Stimulated activated naive CD4-positive, alpha-beta T cell (primary cell): ENCODE measurements at regions not wholly inside any gene's neighbourhood (a gene's known extent, or its start where the extent isn't known, plus 50 kb on each side); places are given as distances from the start of the nearest gene placed in this dataset.

ENCODE experiments used
- DNase-seq, 6 experiments: peaks; one replicate each; lab custom pipeline; 2025; lab: John Stamatoyannopoulos, UW

DNA sequence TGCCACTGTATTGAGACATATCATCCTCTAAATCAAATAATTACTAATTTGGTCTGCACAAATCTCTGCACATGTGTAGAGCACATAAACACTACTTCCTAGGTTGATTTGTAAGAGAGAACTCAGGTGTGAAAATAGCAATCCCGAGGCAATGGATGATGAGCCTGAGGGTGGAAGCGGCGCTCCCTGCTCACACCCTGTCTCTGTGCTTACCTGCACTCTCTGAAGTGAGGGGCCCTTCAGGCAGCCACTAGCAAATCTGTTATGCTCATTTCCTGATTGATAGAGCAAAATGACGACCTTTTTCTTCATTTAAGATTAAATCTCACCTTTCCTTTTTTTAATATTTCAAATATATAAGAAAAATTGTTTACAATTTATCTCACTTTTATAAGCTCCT, 1995.7 kb upstream of the AGA start:
- DNase-seq: no peak

DNA sequence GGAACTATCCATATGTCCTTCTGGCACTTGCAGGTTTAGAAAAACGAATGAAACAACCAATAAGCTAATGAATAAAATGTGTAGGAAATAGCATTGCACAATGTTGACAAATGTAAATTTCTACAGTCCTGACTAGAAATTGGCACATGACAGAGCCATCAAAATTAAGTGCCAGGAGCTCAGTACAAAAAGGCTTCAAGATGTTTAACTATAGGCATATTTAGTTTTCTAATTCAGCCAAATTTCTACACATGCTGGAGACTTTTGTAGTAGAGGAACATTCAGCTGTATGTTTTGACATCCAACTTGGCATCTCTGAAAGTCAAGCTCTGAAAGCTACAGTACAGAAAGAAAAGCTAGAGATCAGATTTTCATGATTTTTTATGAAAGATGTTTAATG, 1999.4 kb upstream of the AGA start:
- no peak for DNase-seq

DNA sequence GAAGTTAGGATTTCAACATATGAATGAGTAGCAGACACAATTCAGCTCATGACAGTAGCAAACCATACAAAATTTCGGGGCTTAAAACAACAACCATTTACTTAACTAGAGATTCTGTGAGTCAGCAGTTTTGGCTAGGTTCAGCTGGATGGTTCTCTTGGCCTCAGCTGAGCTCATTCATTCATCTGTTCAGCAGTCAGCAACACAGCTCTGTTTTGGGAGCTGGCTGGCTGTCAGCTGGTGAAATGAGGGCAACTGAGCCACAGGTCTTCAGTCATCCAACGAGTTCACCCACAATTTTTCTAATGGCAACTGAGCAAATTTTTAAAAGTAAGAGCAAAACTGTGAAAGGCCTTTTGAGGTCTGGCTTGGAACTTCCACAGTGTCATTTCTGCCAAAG, 2005.1 kb upstream of the AGA start:
- DNase-seq: no peak

DNA sequence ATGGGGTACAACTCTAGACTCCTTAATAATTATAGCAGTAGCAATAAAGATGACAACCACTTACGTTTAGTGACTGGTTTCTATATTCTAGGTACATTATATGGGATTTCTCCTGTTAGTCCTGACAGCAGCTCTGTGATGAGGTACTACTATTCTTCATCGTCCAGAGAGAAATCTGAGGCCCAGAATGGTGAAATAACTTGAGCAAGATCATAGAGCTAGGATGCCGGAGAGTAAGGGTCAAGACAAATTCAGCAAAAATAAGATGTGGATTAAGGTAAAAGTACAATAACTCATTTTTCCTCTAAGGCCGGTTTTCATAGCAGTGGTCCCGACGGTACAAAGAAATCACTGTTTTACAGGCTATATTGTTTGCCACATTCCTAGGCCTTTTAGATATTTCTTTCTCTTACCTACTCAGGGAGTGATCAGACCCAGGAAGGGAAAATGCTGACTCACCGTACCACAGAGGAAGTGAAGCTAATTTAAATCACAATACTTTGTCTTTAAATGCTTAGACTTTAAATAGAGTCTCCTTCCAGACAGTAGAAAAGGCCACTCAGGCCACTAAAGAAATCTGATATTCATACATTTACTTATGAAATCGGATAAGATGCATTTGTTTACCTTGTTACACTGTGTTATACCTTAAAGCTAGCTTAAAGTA, 2023.0 kb upstream of the AGA start:
- DNase-seq: no peak

DNA sequence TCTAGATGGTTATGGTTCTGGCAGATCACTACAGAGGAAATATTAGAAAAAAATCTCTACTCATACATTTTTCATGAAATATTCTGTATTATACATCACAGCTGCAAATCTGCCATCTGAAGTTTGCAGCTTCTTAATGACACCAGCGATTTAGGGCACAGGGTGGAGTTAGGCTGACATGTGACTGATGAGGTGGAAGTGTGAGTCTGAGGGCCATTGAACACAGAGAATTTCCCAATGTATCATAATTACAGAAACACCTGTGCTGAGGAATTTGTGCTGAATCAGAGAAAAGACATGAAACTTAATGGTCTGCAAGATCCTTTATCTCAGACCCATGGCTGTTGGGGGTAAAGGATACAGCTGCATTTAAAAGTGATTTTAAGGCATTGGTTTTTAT, 2025.6 kb upstream of the AGA start:
- DNase-seq: no peak

DNA sequence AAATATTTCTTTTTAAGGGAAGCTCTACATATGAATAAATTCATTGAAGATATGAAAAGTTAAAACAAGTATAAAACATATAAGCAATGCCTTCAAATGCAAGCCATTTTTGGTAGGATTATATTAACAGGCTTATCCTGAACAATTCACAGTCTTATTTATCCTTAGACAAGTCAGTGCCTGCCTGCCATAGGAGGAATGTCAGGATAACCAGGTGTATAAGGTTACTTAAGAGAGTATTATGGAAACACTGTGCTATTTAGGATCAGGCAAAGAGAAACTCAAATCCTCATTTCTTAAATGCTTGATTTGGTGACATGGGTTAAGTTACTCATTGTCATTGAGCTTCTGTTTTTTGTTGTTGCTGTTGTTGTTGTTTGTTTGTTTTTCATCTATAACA, 2029.9 kb upstream of the AGA start:
- DNase-seq: no peak

DNA sequence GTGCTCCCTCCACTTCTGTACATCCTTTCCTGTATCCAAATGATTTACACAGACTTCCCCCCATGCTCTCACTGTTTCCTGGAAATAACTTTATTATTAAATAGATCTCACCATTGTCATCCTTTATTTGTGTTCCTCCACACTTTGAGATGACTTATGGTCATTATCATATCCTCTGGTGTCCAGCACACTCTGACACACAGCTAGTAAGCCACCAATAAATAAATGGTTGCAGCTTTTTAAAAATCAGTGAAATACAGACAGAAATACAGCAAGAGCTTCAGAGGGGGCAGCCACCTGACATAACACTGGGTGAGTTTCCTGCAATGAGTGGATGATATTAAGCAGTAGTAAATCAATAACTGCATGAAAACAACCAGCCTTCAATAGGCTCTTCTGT, 2036.4 kb upstream of the AGA start:
- no peak for DNase-seq

DNA sequence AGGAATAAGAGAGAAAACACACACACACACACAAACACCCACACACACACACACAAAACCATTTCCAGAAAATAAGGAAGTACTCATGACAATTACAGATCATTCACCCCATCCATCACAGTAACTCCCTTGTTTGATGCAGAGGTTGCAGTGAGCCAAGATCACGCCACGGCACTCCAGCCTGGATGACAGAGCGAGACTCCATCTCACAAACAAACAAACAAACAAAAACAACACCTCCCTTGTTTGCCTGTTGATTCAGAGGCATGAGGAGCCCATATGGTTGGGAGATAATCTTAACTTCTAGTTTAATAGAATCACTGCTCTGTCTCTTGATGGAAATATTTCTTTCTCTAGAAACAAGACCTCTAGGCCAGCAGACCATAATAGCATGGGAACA, 2043.5 kb upstream of the AGA start:
- DNase-seq: no peak

DNA sequence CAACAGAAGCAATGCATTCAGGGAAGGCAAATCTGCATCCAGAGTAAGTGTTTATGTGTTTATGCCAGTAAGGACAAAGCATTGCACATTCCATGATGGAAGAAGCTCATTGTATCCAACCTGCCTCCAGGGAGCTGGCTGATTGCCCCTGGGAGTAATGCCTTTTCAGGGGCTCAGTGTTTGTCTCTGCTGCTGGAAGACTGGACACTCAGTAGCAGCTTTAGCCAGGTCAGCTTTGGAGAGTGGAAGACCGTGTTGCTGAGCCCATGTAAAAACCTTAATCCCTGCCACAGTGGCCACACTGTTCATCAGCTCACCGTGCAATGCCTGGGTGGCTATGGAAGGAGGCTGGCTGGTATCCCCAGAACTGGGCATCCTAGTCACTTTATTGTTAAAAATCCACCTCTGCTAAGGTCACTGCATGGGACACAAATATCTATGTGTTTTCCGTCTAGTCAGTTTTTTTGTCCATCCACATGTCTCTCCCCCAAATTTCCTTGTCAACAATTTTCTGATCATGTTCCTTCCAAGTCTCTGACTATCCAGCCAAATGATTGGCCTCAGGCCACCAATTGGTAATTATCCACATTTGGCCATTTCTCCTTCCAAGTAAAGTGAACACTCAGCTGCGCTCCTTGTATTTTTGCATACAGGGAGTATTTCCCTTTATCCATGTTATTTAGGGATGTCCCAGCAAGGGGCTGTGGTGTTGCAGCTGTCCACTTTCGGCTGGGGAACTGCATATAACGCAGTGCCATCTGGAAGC, 2044.5 kb upstream of the AGA start:
- DNase-seq: no peak

DNA sequence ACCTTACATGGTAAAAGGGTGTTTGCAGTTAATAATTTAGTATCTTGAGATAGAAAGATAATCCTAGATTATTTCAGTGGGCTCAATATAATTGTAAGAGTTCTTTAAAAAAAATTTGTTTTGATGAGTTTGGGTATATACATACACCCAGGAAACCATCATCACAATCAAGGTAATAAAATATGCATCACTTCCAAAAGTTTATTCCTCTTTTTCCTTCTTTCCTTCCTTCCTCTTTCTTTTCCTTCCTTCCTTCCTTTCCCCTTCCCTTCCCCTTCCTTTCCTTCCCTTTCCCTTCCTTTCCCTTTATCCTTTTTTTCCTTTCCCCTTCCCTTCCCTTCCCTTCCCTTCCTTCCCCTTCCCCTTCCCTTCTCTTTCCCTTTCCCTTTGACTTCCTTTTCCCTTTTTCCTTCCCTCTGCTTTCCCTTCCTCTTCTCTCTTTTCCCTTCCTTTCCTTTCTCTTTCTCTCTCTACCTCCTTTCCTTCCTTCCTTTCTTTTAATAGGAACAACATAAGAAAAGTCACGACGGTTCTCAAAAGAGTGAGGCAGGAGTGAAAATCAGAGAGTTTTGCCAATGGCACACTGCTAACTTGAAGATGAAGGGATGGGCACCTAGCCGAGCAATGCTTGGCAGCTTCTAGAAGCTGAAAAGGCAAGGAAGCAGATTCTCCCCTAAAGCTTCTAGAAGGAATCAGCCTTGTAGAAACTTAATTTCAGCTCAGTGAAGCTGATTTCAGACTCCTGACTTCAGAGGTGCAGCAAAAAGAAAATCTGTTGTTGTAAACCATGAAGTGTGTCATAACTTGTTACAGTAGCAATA, 2050.2 kb upstream of the AGA start:
- DNase-seq: no peak

DNA sequence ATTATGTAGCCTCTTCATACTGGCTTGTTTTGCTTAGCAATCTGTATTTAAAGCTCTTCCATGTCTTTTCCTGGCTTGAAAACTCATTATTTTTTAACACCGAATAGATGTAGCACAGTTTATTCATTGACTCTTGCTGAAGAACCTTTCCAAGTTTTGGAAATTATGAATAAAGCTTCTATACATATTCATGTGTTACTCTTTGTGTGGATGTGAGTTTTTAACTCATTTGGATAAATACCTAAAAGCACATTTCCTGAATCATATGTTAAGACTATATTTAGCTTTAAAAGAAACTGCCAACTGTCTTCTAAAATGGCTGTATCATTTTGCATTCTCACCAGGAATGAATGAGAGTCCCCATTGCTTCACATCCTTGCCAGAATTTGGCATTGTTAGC, 2061.7 kb upstream of the AGA start:
- DNase-seq: no peak

DNA sequence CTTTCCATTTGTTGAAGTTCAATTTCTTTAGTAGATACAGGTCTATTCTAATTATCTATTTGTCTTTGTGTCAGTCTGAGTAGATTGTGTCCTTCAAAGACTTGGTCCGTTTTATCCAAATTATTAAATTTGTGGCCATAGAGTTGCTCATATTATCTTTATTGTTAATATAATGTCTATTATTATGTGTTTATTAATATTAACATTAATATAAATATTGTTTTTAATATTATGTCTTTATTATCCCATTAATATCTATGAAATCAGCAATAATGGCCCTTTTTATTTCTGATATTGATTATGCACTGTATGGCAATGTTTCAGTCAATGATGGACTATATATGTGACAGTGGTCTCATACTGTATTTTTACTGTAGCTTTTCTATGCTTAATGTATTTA, 2067.3 kb upstream of the AGA start:
- no peak for DNase-seq

DNA sequence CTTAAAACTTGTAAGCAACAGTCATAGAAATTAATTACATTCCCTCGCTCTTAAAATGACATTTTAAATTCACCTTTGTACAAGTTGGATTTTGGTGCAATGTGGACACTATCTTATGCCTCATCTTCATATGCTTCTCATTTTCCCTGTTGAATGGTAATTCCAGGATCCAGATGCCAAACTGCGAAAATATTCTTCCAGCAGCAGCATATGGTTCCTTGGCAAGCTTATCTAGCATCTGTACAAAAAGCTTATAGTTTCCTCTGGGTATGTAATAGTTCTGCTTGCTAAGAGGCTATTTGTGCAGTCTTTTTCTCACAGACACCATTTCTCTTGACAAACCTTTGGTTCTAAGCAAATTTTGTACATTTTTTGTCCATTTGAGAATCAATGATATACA, 2079.7 kb upstream of the AGA start:
- no peak for DNase-seq

DNA sequence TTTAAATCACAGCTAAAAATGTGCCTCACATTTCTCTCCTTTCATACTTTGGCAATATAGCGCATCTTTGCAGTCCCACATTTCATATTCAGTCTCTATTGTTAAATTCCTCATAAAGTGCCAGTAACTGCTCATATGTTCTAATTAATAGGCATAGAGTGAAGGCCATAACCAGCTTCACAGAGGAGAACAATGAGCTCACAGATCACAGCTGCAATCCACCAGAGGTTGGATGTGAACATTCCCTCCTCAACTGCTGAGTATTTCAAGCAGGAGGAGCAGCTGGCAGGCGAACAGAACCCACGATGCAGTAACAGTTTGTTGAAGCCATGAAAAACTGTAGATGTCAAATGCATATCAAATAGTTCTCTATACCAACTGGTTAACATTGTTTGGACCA, 2088.7 kb upstream of the AGA start:
- no peak for DNase-seq

DNA sequence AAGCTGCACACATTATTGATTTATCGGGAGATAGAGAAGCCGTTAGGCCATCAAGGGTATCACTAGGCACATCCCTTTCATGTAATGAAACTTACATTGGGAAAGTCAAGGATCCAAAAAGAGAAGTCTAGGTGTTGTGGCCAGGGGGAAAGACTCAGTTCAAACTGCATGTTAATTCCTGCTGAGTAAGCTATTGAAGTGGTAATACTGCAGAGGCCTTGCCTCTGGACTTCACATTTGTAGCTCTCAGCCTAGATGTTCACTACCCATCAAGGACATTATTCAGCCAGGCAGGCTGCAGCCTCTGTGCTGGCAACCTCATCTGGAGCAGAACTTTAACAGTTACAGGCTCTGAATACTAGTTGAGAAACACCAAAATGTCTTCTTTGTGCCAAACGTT, 2094.5 kb upstream of the AGA start:
- DNase-seq: no peak

DNA sequence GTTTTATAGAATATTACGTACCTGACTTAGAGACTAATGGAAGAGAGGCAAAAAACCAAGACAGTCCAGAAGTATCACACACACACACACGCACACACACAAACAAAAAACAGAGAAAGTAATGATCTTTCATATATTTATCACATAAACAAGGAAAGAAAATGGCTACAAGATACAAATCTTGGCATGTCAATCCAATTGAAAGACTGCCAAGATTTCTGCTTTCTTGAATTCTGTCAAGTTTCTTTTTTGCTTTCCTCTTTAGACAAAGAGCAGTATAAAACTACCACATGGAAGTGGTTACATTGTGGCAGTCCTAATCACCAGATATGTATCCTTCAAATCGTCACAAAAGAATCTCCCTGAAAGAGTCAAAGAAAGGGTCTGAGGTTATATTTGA, 2097.4 kb upstream of the AGA start:
- no peak for DNase-seq

DNA sequence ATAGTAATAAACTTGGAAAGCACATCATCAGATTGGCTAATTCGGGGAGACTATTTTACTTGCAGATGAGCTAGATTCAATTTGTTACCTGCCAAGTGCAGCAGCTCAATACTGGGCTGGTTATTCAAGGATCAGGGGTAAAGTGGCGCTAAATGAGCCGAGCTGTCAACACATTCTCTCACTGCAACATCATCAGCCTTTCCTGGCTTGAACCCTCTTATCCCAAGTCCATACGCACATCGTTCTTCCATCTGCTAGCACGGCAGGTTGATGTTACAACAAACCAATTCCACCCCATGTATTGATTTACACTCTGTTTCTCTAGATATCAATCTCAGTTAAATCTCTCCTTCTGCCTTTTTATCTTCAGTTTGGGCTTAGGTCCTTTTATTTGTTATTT, 2101.5 kb upstream of the AGA start:
- no peak for DNase-seq

DNA sequence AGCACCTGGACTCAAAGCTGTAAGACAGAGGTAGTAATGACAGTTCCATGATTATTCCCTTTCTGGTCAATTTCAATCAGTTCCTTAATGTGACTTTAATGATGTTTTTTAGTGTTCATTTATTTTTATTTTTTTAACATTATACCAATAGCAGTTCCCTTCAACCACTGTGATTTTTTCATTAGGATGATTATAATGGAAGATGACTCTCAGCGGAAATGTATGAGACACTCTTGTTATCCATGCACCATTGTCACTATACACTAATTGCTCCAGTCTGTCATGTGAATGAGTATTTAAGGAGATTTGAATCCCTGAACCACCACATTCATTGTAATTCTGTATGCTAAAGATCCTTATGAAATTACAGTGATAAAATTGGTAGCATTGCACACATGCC, 2102.3 kb upstream of the AGA start:
- DNase-seq: no peak

DNA sequence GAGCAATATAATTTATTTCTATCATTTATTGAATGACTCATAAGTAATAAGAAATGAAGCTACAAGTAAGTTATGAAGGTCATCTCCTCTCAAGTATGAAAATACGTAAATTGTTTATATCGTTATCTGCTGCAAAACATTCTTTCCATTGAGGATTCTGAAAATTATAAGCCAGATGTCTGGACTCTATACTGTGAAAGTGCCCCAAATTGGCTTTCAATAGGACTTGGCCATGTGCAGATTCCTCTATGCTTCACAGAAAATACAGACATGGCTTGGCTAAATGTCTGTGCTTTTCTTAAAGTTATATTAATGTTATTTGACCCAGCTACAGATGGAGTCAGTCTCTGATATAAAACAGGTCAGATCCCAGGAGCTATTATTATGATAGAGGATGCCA, 2109.9 kb upstream of the AGA start:
- DNase-seq: no peak

DNA sequence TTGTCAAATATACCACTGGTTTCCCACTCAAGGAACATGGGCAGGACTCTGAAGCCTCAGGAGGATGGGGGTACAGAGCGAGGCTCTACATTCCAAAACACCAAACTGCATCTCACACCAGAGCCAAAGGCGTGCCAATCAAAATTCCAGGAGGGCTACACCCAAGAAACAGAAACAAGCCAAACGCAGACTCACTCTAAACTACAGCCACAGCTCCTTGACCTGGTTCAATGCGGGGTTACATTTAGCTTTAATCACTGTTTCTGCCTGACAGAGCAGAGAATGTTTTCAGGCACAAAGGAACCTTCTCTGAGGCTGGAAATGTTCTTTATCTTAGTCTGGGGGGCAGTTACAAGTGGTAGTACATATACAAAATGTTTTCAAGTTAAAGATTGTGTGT, 2121.5 kb upstream of the AGA start:
- no peak for DNase-seq

DNA sequence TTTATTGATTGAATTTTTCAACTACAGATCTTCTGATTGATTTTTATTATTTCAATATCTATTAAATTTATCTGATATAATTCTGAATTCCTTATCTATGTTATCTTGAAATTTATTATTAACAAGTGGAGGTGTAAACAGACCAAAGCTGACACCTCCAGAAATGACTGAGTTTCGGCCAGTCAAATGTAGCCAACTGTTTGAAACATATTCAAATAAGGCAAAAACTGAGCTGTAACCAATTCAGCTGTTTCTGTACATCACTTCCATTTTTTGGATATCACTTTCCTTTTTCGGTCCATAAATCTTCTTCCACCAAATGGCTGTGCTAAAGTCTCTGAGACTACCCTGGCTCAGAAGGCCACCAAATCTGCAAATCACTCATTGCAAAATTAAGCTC, 2127.3 kb upstream of the AGA start:
- DNase-seq: no peak

DNA sequence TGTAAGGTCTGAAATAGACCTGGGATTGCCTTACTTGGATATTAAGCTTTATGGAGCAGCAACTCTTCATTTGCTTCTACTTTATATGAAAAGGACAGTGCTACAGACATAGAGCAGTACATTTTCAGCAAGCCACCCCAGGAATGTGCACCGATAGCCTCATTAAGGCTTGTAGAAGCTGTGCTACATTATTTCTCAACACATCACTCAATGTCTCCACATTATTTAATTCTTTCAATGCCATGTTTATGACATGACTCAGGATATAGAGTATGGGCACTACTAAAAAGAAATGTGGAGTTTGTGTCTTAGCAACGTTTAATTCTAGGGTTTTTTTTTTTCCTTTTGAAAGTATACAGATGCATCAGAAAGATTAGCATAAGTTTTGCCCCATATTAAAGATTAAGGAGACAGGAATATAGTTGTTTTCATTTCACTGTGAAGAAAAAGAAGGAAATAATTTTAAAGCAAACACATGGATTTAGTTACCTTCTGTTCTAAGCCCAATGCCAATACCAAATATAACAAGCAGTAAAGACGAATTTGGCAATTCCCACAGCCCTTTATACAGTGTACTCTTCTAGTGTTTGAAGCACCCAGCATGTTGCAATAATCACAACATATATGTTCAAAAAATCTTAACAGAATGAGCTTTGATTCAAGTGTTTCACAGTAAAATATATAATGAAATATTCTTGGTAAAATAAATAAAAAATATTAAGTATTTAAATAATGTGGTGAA, 2140.1 kb upstream of the AGA start:
- no peak for DNase-seq

DNA sequence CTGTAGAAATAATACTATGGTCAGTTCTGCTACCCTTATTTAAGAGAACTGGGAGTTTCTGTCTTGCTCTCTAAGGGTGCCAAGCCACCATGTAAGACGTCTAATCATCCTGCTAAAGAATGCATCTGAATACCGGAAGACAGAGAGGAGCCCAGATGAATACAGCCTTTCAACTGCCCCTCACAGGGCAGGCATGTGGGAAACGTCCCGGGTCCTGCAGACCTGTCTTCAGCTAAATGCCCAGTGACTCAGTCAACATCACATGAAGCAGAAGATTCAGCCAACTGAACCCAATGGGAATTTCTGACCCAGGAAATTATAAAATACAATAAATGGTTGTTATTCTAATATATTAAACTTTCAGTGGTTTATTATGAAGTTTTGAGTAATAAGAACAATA, 2141.0 kb upstream of the AGA start:
- DNase-seq: no peak
